ENCODE measurements at regions not wholly inside any gene's neighbourhood (a gene's known extent, or its start where the extent isn't known, plus 50 kb on each side); places are given as distances from the start of the nearest gene placed in this dataset.

DNA sequence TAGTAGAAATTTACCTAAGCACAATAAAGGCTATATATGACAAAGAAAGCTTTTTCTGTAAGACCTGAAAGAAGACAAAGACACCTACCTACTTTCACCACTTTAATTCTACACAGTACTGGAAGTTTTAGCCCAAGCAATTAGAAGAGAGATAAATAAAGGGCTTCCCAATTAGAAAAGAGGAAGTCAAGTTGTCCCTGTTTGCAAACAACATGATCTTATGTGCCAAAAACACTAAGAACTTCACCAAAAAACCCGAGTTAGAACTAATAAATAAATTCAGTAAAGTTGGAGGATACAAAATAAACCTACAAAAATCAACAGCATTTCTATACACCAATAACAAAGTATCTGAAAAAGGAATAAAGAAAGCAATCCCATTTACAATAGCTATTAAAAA lies 190.9 kb downstream of the NR2F2 start:
- TF ChIP-seq, protein P1, sequence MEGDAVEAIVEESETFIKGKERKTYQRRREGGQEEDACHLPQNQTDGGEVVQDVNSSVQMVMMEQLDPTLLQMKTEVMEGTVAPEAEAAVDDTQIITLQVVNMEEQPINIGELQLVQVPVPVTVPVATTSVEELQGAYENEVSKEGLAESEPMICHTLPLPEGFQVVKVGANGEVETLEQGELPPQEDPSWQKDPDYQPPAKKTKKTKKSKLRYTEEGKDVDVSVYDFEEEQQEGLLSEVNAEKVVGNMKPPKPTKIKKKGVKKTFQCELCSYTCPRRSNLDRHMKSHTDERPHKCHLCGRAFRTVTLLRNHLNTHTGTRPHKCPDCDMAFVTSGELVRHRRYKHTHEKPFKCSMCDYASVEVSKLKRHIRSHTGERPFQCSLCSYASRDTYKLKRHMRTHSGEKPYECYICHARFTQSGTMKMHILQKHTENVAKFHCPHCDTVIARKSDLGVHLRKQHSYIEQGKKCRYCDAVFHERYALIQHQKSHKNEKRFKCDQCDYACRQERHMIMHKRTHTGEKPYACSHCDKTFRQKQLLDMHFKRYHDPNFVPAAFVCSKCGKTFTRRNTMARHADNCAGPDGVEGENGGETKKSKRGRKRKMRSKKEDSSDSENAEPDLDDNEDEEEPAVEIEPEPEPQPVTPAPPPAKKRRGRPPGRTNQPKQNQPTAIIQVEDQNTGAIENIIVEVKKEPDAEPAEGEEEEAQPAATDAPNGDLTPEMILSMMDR (IDR thresholded peaks at IDR 0.05; ENCODE audit: poor library complexity, severe bottlenecking): no peak
- no peaks in the 10 kb centered on the region for H3K9me3 ChIP-seq (ENCODE audit: severe bottlenecking)
- H3K27ac ChIP-seq (ENCODE audit: poor library complexity, severe bottlenecking): no peak overlapping the region
- DNase-seq (ENCODE audit: low spot score) (no peak), ATAC-seq (ENCODE audit: low read depth) (no peak)
- H3K4me3 ChIP-seq (ENCODE audit: severe bottlenecking): no peak overlapping the region
- no peaks in the 10 kb centered on the region for H3K36me3 ChIP-seq (ENCODE audit: low read depth)
- H3K4me1 ChIP-seq (ENCODE audit: insufficient read depth, poor library complexity, severe bottlenecking): no peaks in the 10 kb centered on the region
- peaks cover 22% of the 10 kb centered on the region for H3K27me3 ChIP-seq (ENCODE audit: insufficient read depth, poor library complexity, severe bottlenecking)

DNA sequence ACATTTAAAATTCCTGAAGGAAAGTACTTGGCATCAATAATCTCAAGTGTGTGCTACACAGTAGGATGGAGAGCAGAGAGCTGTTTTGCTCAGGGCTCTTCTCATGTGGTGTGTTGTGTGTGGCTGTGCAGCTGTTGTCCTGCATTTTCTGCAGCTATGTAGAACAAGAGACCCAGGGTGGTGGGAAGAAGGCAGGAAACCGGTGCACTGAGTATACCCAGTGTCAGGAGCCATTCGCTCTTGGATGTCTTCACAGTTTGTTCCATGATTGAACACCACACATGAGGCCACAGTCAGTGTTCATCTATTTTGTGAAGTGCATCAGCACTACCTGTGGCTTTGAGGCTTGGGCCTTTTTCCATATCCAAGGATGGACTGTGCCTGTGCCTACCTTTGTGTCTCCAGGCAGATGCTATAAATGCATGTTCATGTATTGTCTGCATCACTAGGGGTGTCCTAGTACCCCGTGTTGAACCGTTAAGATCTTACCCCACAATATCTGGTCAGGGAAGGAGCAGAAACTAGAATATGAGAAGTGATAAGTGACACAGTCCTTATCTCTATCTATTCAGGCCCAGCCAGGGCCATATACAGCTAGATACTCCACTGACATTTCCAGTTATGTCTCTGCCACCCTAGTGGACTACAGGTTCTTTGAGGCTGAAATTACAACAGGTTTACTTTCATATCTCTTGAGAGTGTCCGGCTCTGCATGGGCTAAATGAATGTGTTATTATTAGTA lies 194.3 kb downstream of the NR2F2 start:
- no peak for DNase-seq (ENCODE audit: low spot score)
- TF ChIP-seq, protein P1 (IDR thresholded peaks at IDR 0.05; ENCODE audit: poor library complexity, severe bottlenecking): no peak
- no peak; the same call in 2 of the 3 replicates for ATAC-seq (ENCODE audit: low read depth)
- Histone ChIP-seq H3K9me3 (ENCODE audit: severe bottlenecking) (no peaks in the 10 kb centered on the region), H3K27me3 (ENCODE audit: insufficient read depth, poor library complexity, severe bottlenecking) (peaks cover 46% of the 10 kb centered on the region), H3K36me3 (ENCODE audit: low read depth) (no peaks in the 10 kb centered on the region), H3K27ac (ENCODE audit: poor library complexity, severe bottlenecking) (no peak overlapping the region), H3K4me3 (ENCODE audit: severe bottlenecking) (no peak overlapping the region), H3K4me1 (ENCODE audit: insufficient read depth, poor library complexity, severe bottlenecking) (no peaks in the 10 kb centered on the region)

DNA sequence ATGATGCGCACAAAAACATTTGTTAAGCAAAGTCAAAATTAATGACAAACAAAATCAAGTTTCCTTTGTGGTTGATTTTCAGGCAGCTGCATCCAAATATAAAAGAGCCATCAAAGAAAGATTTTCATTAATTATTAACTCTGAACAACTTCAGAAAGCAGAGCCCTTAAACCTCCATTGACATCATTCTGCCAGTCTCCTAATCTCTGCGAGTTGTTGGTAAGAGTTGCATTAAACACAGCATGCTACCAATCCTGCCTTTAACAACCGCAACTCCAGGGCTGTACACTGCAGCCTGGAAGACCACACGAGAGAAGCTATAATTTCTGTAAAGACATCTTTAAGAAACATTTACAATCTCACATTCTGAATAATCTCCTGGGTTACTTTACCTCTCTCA lies 204.6 kb downstream of the NR2F2 start:
- TF ChIP-seq, protein P1 (IDR thresholded peaks at IDR 0.05; ENCODE audit: poor library complexity, severe bottlenecking): no peak
- Histone ChIP-seq H3K36me3 (ENCODE audit: low read depth) (no peaks in the 10 kb centered on the region), H3K27ac (ENCODE audit: poor library complexity, severe bottlenecking) (no peak overlapping the region), H3K4me3 (ENCODE audit: severe bottlenecking) (no peak overlapping the region), H3K4me1 (ENCODE audit: insufficient read depth, poor library complexity, severe bottlenecking) (no peaks in the 10 kb centered on the region), H3K27me3 (ENCODE audit: insufficient read depth, poor library complexity, severe bottlenecking) (peaks cover 86% of the 10 kb centered on the region), H3K9me3 (ENCODE audit: severe bottlenecking) (no peaks in the 10 kb centered on the region)
- DNase-seq (ENCODE audit: low spot score) (no peak), ATAC-seq (ENCODE audit: low read depth) (no peak)

DNA sequence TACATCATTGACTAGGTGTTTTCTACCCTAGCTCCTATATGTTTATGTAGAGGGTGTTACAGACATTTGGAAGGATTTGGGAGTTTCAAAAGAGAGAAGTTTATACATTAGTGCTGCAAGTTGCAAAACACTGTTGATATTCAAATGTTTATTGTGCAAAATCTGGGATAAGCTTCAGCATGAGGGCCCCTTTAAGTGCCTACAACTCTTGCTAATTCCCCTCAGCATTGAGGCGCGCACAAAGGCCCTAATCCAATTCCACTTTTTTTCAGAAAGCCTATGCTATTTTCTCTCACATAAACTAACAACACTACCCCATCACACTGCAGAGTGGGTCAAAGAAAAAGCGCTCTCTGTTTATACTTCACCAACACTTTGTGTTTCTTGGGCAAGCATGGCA lies 208.0 kb downstream of the NR2F2 start:
- DNase-seq (ENCODE audit: low spot score): no peak
- H3K36me3 ChIP-seq (ENCODE audit: low read depth): no peaks in the 10 kb centered on the region
- no peaks in the 10 kb centered on the region for H3K4me1 ChIP-seq (ENCODE audit: insufficient read depth, poor library complexity, severe bottlenecking)
- peaks cover 56% of the 10 kb centered on the region for H3K27me3 ChIP-seq (ENCODE audit: insufficient read depth, poor library complexity, severe bottlenecking)
- no peak overlapping the region for H3K4me3 ChIP-seq (ENCODE audit: severe bottlenecking)
- H3K27ac ChIP-seq (ENCODE audit: poor library complexity, severe bottlenecking): no peak overlapping the region
- ATAC-seq (ENCODE audit: low read depth): no peak
- H3K9me3 ChIP-seq (ENCODE audit: severe bottlenecking): no peaks in the 10 kb centered on the region
- TF ChIP-seq, protein P1 (IDR thresholded peaks at IDR 0.05; ENCODE audit: poor library complexity, severe bottlenecking): no peak

DNA sequence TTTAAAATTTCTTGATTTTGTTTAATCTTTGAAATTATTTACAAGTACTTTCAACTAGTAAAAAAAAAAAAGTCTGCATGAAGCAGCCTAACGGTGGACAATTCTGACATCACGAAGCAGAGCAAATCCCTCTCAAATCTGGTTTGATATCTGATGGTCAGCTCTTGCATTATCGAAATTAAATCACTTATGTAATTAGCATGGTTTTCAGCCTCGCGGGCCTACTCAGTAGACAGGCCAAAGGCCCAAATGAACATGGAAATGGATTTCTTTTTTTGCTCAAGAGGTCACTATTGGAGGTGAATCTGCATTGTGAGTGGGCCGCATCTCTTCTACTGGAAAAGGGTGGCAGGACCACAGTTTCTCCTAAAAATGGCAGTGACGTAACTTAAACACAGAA lies 209.8 kb downstream of the NR2F2 start:
- H3K4me1 ChIP-seq (ENCODE audit: insufficient read depth, poor library complexity, severe bottlenecking): no peaks in the 10 kb centered on the region
- DNase-seq (ENCODE audit: low spot score): no peak
- no peaks in the 10 kb centered on the region for H3K9me3 ChIP-seq (ENCODE audit: severe bottlenecking)
- H3K27me3 ChIP-seq (ENCODE audit: insufficient read depth, poor library complexity, severe bottlenecking): peaks cover 40% of the 10 kb centered on the region
- H3K4me3 ChIP-seq (ENCODE audit: severe bottlenecking): no peak overlapping the region
- TF ChIP-seq, protein P1 (IDR thresholded peaks at IDR 0.05; ENCODE audit: poor library complexity, severe bottlenecking): no peak
- no peaks in the 10 kb centered on the region for H3K36me3 ChIP-seq (ENCODE audit: low read depth)
- ATAC-seq (ENCODE audit: low read depth): no peak
- H3K27ac ChIP-seq (ENCODE audit: poor library complexity, severe bottlenecking): no peak overlapping the region
